ENCODE measurements at regions not wholly inside any gene's neighbourhood (a gene's known extent, or its start where the extent isn't known, plus 50 kb on each side); places are given as distances from the start of the nearest gene placed in this dataset.

GRCh38 chr19:20259615-20260014, 92.6 kb downstream of the ZNF486 start:
- Histone ChIP-seq H3K4me3 (no peak overlapping the region), H3K36me3 (no peaks in the 10 kb centered on the region), H3K4me1 (no peaks in the 10 kb centered on the region), H3K9me3 (no peaks in the 10 kb centered on the region), H3K27ac (no peak overlapping the region), H3K27me3 (no peaks in the 10 kb centered on the region)
- no peak for TF ChIP-seq POLR2AphosphoS5 (IDR thresholded peaks at IDR 0.05; ENCODE audit: insufficient read depth in 1 of 2, low read depth in 1 of 2)
- TF ChIP-seq POLR2A (IDR thresholded peaks at IDR 0.05) = no peak
- no peak for TF ChIP-seq CTCF (IDR thresholded peaks at IDR 0.05)
- DNase-seq (ENCODE audit: extremely low spot score in 2 of 2) = no peak
- intact Hi-C loops (cut with DNase I) = no loop called here

GRCh38 chr19:20256606-20257005, 89.6 kb downstream of the ZNF486 start:
- H3K4me1 ChIP-seq = no peaks in the 10 kb centered on the region
- H3K36me3 ChIP-seq = no peaks in the 10 kb centered on the region
- intact Hi-C loops (cut with DNase I) = no loop called here
- DNase-seq (ENCODE audit: extremely low spot score in 2 of 2) = no peak
- H3K27ac ChIP-seq = no peak overlapping the region
- H3K27me3 ChIP-seq = no peaks in the 10 kb centered on the region
- no peaks in the 10 kb centered on the region for H3K9me3 ChIP-seq
- no peak overlapping the region for H3K4me3 ChIP-seq
- TF ChIP-seq POLR2AphosphoS5 (IDR thresholded peaks at IDR 0.05; ENCODE audit: insufficient read depth in 1 of 2, low read depth in 1 of 2) (no peak), CTCF (IDR thresholded peaks at IDR 0.05) (no peak), POLR2A (IDR thresholded peaks at IDR 0.05) (no peak)

- intact Hi-C loops (cut with DNase I) = no loop called here
- no peaks in the 10 kb centered on the region for H3K9me3 ChIP-seq
Observed at GRCh38 chr19:20254121-20254520, 87.1 kb downstream of the ZNF486 start.

GRCh38 chr19:20252613-20253012, 85.6 kb downstream of the ZNF486 start:
- intact Hi-C loops (cut with DNase I) = no loop called here
- no peak overlapping the region for H3K27ac ChIP-seq
- no peaks in the 10 kb centered on the region for H3K9me3 ChIP-seq
- H3K4me1 ChIP-seq = no peaks in the 10 kb centered on the region
- no peaks in the 10 kb centered on the region for H3K27me3 ChIP-seq
- no peaks in the 10 kb centered on the region for H3K36me3 ChIP-seq
- DNase-seq (ENCODE audit: extremely low spot score in 2 of 2) = no peak
- H3K4me3 ChIP-seq = no peak overlapping the region
- no peak for TF ChIP-seq CTCF (IDR thresholded peaks at IDR 0.05)
- no peak for TF ChIP-seq POLR2AphosphoS5 (IDR thresholded peaks at IDR 0.05; ENCODE audit: insufficient read depth in 1 of 2, low read depth in 1 of 2)
- no peak for TF ChIP-seq POLR2A (IDR thresholded peaks at IDR 0.05)

More at GRCh38 chr19:20254121-20254520, 87.1 kb downstream of the ZNF486 start:
- no peaks in the 10 kb centered on the region for H3K36me3 ChIP-seq
- no peak overlapping the region for H3K4me3 ChIP-seq
- DNase-seq (ENCODE audit: extremely low spot score in 2 of 2) = no peak
- no peaks in the 10 kb centered on the region for H3K27me3 ChIP-seq
- H3K27ac ChIP-seq = no peak overlapping the region
- TF ChIP-seq POLR2A (IDR thresholded peaks at IDR 0.05) = no peak
- no peak for TF ChIP-seq CTCF (IDR thresholded peaks at IDR 0.05)
- no peak for TF ChIP-seq POLR2AphosphoS5 (IDR thresholded peaks at IDR 0.05; ENCODE audit: insufficient read depth in 1 of 2, low read depth in 1 of 2)
- H3K4me1 ChIP-seq = no peaks in the 10 kb centered on the region

GRCh38 chr19:20250627-20251026, 83.6 kb downstream of the ZNF486 start:
- intact Hi-C loops (cut with DNase I) = no loop called here
- no peak overlapping the region for H3K4me3 ChIP-seq
- no peak for TF ChIP-seq POLR2AphosphoS5 (IDR thresholded peaks at IDR 0.05; ENCODE audit: insufficient read depth in 1 of 2, low read depth in 1 of 2)
- TF ChIP-seq CTCF (IDR thresholded peaks at IDR 0.05) = no peak
- TF ChIP-seq POLR2A (IDR thresholded peaks at IDR 0.05) = no peak
- no peak for DNase-seq (ENCODE audit: extremely low spot score in 2 of 2)
- no peaks in the 10 kb centered on the region for H3K27me3 ChIP-seq
- H3K36me3 ChIP-seq = no peaks in the 10 kb centered on the region
- no peaks in the 10 kb centered on the region for H3K9me3 ChIP-seq
- no peaks in the 10 kb centered on the region for H3K4me1 ChIP-seq
- H3K27ac ChIP-seq = no peak overlapping the region
